KOPT-K1 (cell line): ENCODE measurements at regions not wholly inside any gene's neighbourhood (a gene's known extent, or its start where the extent isn't known, plus 50 kb on each side); places are given as distances from the start of the nearest gene placed in this dataset.

Source experiments
- H3K27ac ChIP-seq: fragments of 200-600 bp; sonication (generic); 2 replicates; pipeline ENCODE4 v1.5.1; 2016; ENCODE audit warnings: antibody characterized with exemption, mild to moderate bottlenecking, low read depth, low read length; ENCODE audit not compliant: poor library complexity, severe bottlenecking
- H3K36me3 ChIP-seq: fragments of 200-600 bp; sonication (generic); 2 replicates; pipeline ENCODE4 v1.5.1; 2017; ENCODE audit warnings: antibody characterized with exemption, mild to moderate bottlenecking, low read length, moderate library complexity; ENCODE audit not compliant: insufficient read depth
- H3K9me3 ChIP-seq: fragments of 200-600 bp; sonication (generic); 2 replicates; pipeline ENCODE4 v1.5.1; 2017; ENCODE audit warnings: antibody characterized with exemption, low read length, mild to moderate bottlenecking; ENCODE audit not compliant: insufficient read depth, poor library complexity, severe bottlenecking

- Histone ChIP-seq H3K27ac (peak overlapping the region; percentile 84), H3K36me3 (peaks cover 9% of the 10 kb centered on the region; the same call in 1 of the 2 replicates), H3K9me3 (no peaks in the 10 kb centered on the region)
Observed at GRCh38 chr4:152099061-152099425, 338.2 kb upstream of the GATB start.

GRCh38 chr4:152098365-152099060 lies 337.7 kb upstream of the GATB start:
- peak overlapping the region; percentile 84 for H3K27ac ChIP-seq

GRCh38 chr4:152097371-152097770 lies 336.6 kb upstream of the GATB start:
- peak overlapping the region; percentile 84 for H3K27ac ChIP-seq

More at GRCh38 chr4:152098365-152099060, 337.7 kb upstream of the GATB start:
- no peaks in the 10 kb centered on the region for H3K9me3 ChIP-seq
- H3K36me3 ChIP-seq, result peaks cover 4% of the 10 kb centered on the region; the same call in 1 of the 2 replicates

GRCh38 chr4:152095701-152096070 lies 334.9 kb upstream of the GATB start:
- Histone ChIP-seq H3K27ac (peak overlapping the region; percentile 52), H3K36me3 (no peaks in the 10 kb centered on the region), H3K9me3 (no peaks in the 10 kb centered on the region)

More at GRCh38 chr4:152097371-152097770, 336.6 kb upstream of the GATB start:
- H3K9me3 ChIP-seq, result no peaks in the 10 kb centered on the region
- H3K36me3 ChIP-seq, result no peaks in the 10 kb centered on the region

GRCh38 chr4:152094970-152095700 lies 334.3 kb upstream of the GATB start:
- no peaks in the 10 kb centered on the region for H3K36me3 ChIP-seq

GRCh38 chr4:152091405-152091804 lies 330.6 kb upstream of the GATB start:
- Histone ChIP-seq H3K9me3 (no peaks in the 10 kb centered on the region), H3K36me3 (no peaks in the 10 kb centered on the region), H3K27ac (no peak overlapping the region)

More at GRCh38 chr4:152094970-152095700, 334.3 kb upstream of the GATB start:
- Histone ChIP-seq H3K27ac (peak overlapping the region; percentile 52), H3K9me3 (no peaks in the 10 kb centered on the region)

GRCh38 chr4:152090543-152090942 lies 329.7 kb upstream of the GATB start:
- H3K36me3 ChIP-seq, result no peaks in the 10 kb centered on the region
- H3K9me3 ChIP-seq, result no peaks in the 10 kb centered on the region
- peak overlapping the region; percentile 16 for H3K27ac ChIP-seq

- H3K36me3 ChIP-seq, result no peaks in the 10 kb centered on the region
- H3K9me3 ChIP-seq, result no peaks in the 10 kb centered on the region
- H3K27ac ChIP-seq, result peak overlapping the region; percentile 47
Observed at GRCh38 chr4:152089584-152089983, 328.8 kb upstream of the GATB start.

- no peaks in the 10 kb centered on the region for H3K36me3 ChIP-seq
Observed at GRCh38 chr4:152087335-152087734, 326.5 kb upstream of the GATB start.

GRCh38 chr4:152085657-152086056 lies 324.9 kb upstream of the GATB start:
- Histone ChIP-seq H3K36me3 (no peaks in the 10 kb centered on the region), H3K9me3 (peaks cover 9% of the 10 kb centered on the region), H3K27ac (peak overlapping the region; percentile 34)

More at GRCh38 chr4:152087335-152087734, 326.5 kb upstream of the GATB start:
- H3K9me3 ChIP-seq, result no peaks in the 10 kb centered on the region
- no peak overlapping the region for H3K27ac ChIP-seq

GRCh38 chr4:152083338-152083737 lies 322.5 kb upstream of the GATB start:
- Histone ChIP-seq H3K9me3 (peaks cover 9% of the 10 kb centered on the region), H3K36me3 (no peaks in the 10 kb centered on the region), H3K27ac (peak overlapping the region; percentile 25)

GRCh38 chr4:152081024-152081423 lies 320.2 kb upstream of the GATB start:
- Histone ChIP-seq H3K27ac (peak overlapping the region; percentile 99), H3K36me3 (no peaks in the 10 kb centered on the region), H3K9me3 (peaks cover 15% of the 10 kb centered on the region)

- Histone ChIP-seq H3K36me3 (no peaks in the 10 kb centered on the region), H3K27ac (peak overlapping the region; percentile 99), H3K9me3 (peaks cover 15% of the 10 kb centered on the region)
Observed at GRCh38 chr4:152079543-152080293, 318.9 kb upstream of the GATB start.

GRCh38 chr4:152079079-152079478 lies 318.3 kb upstream of the GATB start:
- H3K36me3 ChIP-seq, result no peaks in the 10 kb centered on the region
- peaks cover 15% of the 10 kb centered on the region for H3K9me3 ChIP-seq
- peak overlapping the region; percentile 99 for H3K27ac ChIP-seq

- Histone ChIP-seq H3K27ac (peak overlapping the region; percentile 99), H3K36me3 (no peaks in the 10 kb centered on the region), H3K9me3 (peaks cover 15% of the 10 kb centered on the region)
Observed at GRCh38 chr4:152077582-152077981, 316.8 kb upstream of the GATB start.
